ENCODE measurements at regions not wholly inside any gene's neighbourhood (a gene's known extent, or its start where the extent isn't known, plus 50 kb on each side); places are given as distances from the start of the nearest gene placed in this dataset.

DNA sequence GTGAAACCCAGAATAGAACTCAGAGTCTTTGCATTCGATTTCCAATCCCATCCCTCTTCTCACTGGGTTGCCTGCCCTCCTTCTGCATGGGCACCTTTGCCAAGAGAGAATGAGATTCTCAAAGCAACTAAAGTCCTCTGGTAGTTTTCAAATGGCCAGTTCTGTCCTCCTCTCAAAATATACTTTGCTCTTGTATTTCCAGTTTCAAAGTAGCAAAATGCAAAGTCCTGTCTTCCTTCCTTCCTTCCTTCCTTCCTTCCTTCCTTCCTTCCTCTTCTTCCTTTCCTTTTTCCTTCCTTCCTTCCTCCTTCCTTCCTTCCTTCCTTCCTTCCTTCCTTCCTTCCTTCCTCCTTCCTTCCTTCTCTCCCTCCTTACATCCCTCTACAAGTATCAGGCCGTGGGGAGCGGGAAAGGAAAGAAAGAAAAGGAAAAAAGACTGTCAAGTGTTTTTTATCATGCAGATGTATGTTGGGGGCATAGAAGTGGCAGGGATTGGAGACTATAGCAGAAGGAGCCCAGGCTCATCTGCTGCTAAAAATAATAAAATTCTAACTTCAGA lies 265.2 kb downstream of the CD83 start:
- TF ChIP-seq, protein P1, sequence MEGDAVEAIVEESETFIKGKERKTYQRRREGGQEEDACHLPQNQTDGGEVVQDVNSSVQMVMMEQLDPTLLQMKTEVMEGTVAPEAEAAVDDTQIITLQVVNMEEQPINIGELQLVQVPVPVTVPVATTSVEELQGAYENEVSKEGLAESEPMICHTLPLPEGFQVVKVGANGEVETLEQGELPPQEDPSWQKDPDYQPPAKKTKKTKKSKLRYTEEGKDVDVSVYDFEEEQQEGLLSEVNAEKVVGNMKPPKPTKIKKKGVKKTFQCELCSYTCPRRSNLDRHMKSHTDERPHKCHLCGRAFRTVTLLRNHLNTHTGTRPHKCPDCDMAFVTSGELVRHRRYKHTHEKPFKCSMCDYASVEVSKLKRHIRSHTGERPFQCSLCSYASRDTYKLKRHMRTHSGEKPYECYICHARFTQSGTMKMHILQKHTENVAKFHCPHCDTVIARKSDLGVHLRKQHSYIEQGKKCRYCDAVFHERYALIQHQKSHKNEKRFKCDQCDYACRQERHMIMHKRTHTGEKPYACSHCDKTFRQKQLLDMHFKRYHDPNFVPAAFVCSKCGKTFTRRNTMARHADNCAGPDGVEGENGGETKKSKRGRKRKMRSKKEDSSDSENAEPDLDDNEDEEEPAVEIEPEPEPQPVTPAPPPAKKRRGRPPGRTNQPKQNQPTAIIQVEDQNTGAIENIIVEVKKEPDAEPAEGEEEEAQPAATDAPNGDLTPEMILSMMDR (IDR thresholded peaks at IDR 0.05): no peak
- TF ChIP-seq POLR2A (IDR thresholded peaks at IDR 0.05): no peak
